ENCODE measurements at regions not wholly inside any gene's neighbourhood (a gene's known extent, or its start where the extent isn't known, plus 50 kb on each side); places are given as distances from the start of the nearest gene placed in this dataset.

DNA sequence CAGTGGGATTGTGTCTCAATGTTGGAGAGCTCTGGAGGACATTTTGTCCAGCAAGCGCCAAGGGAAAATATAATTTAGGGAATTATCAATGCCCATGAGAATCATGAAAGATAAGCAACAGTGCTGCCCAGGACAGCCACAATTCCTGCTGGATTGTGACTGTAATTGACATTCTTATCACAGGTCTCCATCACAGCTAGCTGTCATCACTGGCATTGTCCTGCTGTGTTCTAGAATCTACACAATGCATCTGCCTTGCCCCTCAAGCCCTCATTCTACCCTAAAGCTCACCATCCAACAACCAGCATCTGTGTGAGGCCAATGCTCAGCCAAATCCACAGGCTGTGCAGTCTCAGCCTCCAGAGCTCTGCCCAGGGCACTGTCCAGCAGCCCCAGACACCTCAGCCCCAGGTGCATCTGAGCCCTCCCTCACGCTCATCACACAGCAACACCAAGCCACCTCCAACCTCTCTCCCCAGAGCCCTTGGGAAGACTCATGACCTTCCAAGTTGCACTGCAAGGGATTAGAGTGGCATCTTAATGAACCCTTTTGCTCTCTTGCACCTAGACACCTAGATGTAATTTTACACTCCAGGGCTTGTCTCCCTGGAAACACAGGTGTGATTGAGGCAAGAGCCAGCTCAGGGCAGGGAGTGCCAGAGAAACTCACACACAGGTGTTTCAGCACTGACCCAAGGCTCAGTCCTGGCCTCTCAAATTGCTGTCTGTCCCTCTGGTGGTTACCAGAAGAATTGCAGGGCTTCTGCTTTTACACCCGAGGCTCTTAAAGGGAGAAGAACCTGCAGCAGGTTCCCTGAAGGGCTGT is 85.2 kb upstream of the PHACTR3 start:
- peak in 5 of 6 experiments; percentile 27 to 77 (median 69) for TF ChIP-seq CTCF (IDR thresholded peaks at IDR 0.05)
- TF ChIP-seq POLR2A (IDR thresholded peaks at IDR 0.05) = no peak

Measured in Peyer's patch (tissue), 4 donors.